ENCODE measurements at regions not wholly inside any gene's neighbourhood (a gene's known extent, or its start where the extent isn't known, plus 50 kb on each side); places are given as distances from the start of the nearest gene placed in this dataset.
A peak's percentile ranks its signal among the peaks of the same experiment; 100 is the strongest.

GRCh38 chr15:54816401-54816800 is 380.3 kb downstream of the RSL24D1 start:
- no peak for DNase-seq (ENCODE audit: low read depth, low spot score)
- Histone ChIP-seq H3K36me3 (ENCODE audit: control insufficient read depth, insufficient read depth, low read length) (no peaks in the 10 kb centered on the region), H3K4me3 (ENCODE audit: low read length) (no peak overlapping the region), H3K4me1 (ENCODE audit: control insufficient read depth, insufficient read depth, low read length) (no peaks in the 10 kb centered on the region), H3K27ac (ENCODE audit: low read length) (no peak overlapping the region), H3K9me3 (ENCODE audit: control insufficient read depth, insufficient read depth, low read length) (no peaks in the 10 kb centered on the region), H3K27me3 (ENCODE audit: control insufficient read depth, insufficient read depth, low read length) (no peaks in the 10 kb centered on the region)
- no CpG with 5 or more reads among the region's 1 CpG for WGBS (ENCODE audit: insufficient coverage, insufficient read length)

- no peak overlapping the region for H3K27ac ChIP-seq (ENCODE audit: low read length)
- H3K27me3 ChIP-seq (ENCODE audit: control insufficient read depth, insufficient read depth, low read length), result no peaks in the 10 kb centered on the region
- DNase-seq (ENCODE audit: low read depth, low spot score), result no peak
- WGBS (ENCODE audit: insufficient coverage, insufficient read length), result no CpG with 5 or more reads among the region's 4 CpGs
- no peaks in the 10 kb centered on the region for H3K36me3 ChIP-seq (ENCODE audit: control insufficient read depth, insufficient read depth, low read length)
- no peaks in the 10 kb centered on the region for H3K4me1 ChIP-seq (ENCODE audit: control insufficient read depth, insufficient read depth, low read length)
- H3K9me3 ChIP-seq (ENCODE audit: control insufficient read depth, insufficient read depth, low read length), result no peaks in the 10 kb centered on the region
- no peak overlapping the region for H3K4me3 ChIP-seq (ENCODE audit: low read length)
Observed at GRCh38 chr15:54815556-54815955, 381.2 kb downstream of the RSL24D1 start.

- DNase-seq (ENCODE audit: low read depth, low spot score), result no peak
- H3K4me1 ChIP-seq (ENCODE audit: control insufficient read depth, insufficient read depth, low read length), result no peaks in the 10 kb centered on the region
- no peaks in the 10 kb centered on the region for H3K27me3 ChIP-seq (ENCODE audit: control insufficient read depth, insufficient read depth, low read length)
- H3K4me3 ChIP-seq (ENCODE audit: low read length), result no peak overlapping the region
- H3K27ac ChIP-seq (ENCODE audit: low read length), result no peak overlapping the region
- H3K36me3 ChIP-seq (ENCODE audit: control insufficient read depth, insufficient read depth, low read length), result no peaks in the 10 kb centered on the region
- no peaks in the 10 kb centered on the region for H3K9me3 ChIP-seq (ENCODE audit: control insufficient read depth, insufficient read depth, low read length)
Observed at GRCh38 chr15:54812383-54812782, 384.4 kb downstream of the RSL24D1 start.

- H3K36me3 ChIP-seq (ENCODE audit: control insufficient read depth, insufficient read depth, low read length), result no peaks in the 10 kb centered on the region
- H3K4me1 ChIP-seq (ENCODE audit: control insufficient read depth, insufficient read depth, low read length), result no peaks in the 10 kb centered on the region
- no peaks in the 10 kb centered on the region for H3K27me3 ChIP-seq (ENCODE audit: control insufficient read depth, insufficient read depth, low read length)
- no peaks in the 10 kb centered on the region for H3K9me3 ChIP-seq (ENCODE audit: control insufficient read depth, insufficient read depth, low read length)
- DNase-seq (ENCODE audit: low read depth, low spot score), result no peak
- no peak overlapping the region for H3K4me3 ChIP-seq (ENCODE audit: low read length)
- H3K27ac ChIP-seq (ENCODE audit: low read length), result no peak overlapping the region
Observed at GRCh38 chr15:54810496-54810895, 386.2 kb downstream of the RSL24D1 start.

GRCh38 chr15:54810031-54810430 is 386.7 kb downstream of the RSL24D1 start:
- no peaks in the 10 kb centered on the region for H3K4me1 ChIP-seq (ENCODE audit: control insufficient read depth, insufficient read depth, low read length)

GRCh38 chr15:54808321-54808720 is 388.4 kb downstream of the RSL24D1 start:
- Histone ChIP-seq H3K36me3 (ENCODE audit: control insufficient read depth, insufficient read depth, low read length) (no peaks in the 10 kb centered on the region), H3K27ac (ENCODE audit: low read length) (no peak overlapping the region), H3K4me1 (ENCODE audit: control insufficient read depth, insufficient read depth, low read length) (no peaks in the 10 kb centered on the region), H3K4me3 (ENCODE audit: low read length) (no peak overlapping the region), H3K27me3 (ENCODE audit: control insufficient read depth, insufficient read depth, low read length) (no peaks in the 10 kb centered on the region), H3K9me3 (ENCODE audit: control insufficient read depth, insufficient read depth, low read length) (no peaks in the 10 kb centered on the region)
- WGBS (ENCODE audit: insufficient coverage, insufficient read length), result no CpG with 5 or more reads among the region's 3 CpGs
- no peak for DNase-seq (ENCODE audit: low read depth, low spot score)

More at GRCh38 chr15:54810031-54810430, 386.7 kb downstream of the RSL24D1 start:
- Histone ChIP-seq H3K27me3 (ENCODE audit: control insufficient read depth, insufficient read depth, low read length) (no peaks in the 10 kb centered on the region), H3K36me3 (ENCODE audit: control insufficient read depth, insufficient read depth, low read length) (no peaks in the 10 kb centered on the region), H3K4me3 (ENCODE audit: low read length) (no peak overlapping the region), H3K27ac (ENCODE audit: low read length) (no peak overlapping the region), H3K9me3 (ENCODE audit: control insufficient read depth, insufficient read depth, low read length) (no peaks in the 10 kb centered on the region)
- no CpG with 5 or more reads among the region's 2 CpGs for WGBS (ENCODE audit: insufficient coverage, insufficient read length)
- no peak for DNase-seq (ENCODE audit: low read depth, low spot score)

- no peaks in the 10 kb centered on the region for H3K9me3 ChIP-seq (ENCODE audit: control insufficient read depth, insufficient read depth, low read length)
- no CpG with 5 or more reads among the region's 1 CpG for WGBS (ENCODE audit: insufficient coverage, insufficient read length)
- no peak overlapping the region for H3K27ac ChIP-seq (ENCODE audit: low read length)
- no peaks in the 10 kb centered on the region for H3K27me3 ChIP-seq (ENCODE audit: control insufficient read depth, insufficient read depth, low read length)
- no peaks in the 10 kb centered on the region for H3K4me1 ChIP-seq (ENCODE audit: control insufficient read depth, insufficient read depth, low read length)
- no peak overlapping the region for H3K4me3 ChIP-seq (ENCODE audit: low read length)
- no peak for DNase-seq (ENCODE audit: low read depth, low spot score)
- no peaks in the 10 kb centered on the region for H3K36me3 ChIP-seq (ENCODE audit: control insufficient read depth, insufficient read depth, low read length)
Observed at GRCh38 chr15:54803987-54804386, 392.8 kb downstream of the RSL24D1 start.

GRCh38 chr15:54803134-54803808 is 393.5 kb downstream of the RSL24D1 start:
- DNase-seq (ENCODE audit: low read depth, low spot score), result no peak
- Histone ChIP-seq H3K9me3 (ENCODE audit: control insufficient read depth, insufficient read depth, low read length) (no peaks in the 10 kb centered on the region), H3K27me3 (ENCODE audit: control insufficient read depth, insufficient read depth, low read length) (no peaks in the 10 kb centered on the region), H3K4me3 (ENCODE audit: low read length) (no peak overlapping the region), H3K36me3 (ENCODE audit: control insufficient read depth, insufficient read depth, low read length) (no peaks in the 10 kb centered on the region), H3K4me1 (ENCODE audit: control insufficient read depth, insufficient read depth, low read length) (no peaks in the 10 kb centered on the region), H3K27ac (ENCODE audit: low read length) (no peak overlapping the region)
- WGBS (ENCODE audit: insufficient coverage, insufficient read length), result no CpG with 5 or more reads among the region's 4 CpGs

GRCh38 chr15:54792526-54792925 is 404.2 kb downstream of the RSL24D1 start:
- peaks cover 2% of the 10 kb centered on the region; the same call in 1 of the 2 replicates for H3K4me1 ChIP-seq (ENCODE audit: control insufficient read depth, insufficient read depth, low read length)
- DNase-seq (ENCODE audit: low read depth, low spot score), result peak; percentile 7
- WGBS (ENCODE audit: insufficient coverage, insufficient read length), result no CpG with 5 or more reads among the region's 1 CpG

GRCh38 chr15:54790693-54791092 is 406.0 kb downstream of the RSL24D1 start:
- Histone ChIP-seq H3K4me1 (ENCODE audit: control insufficient read depth, insufficient read depth, low read length) (peaks cover 2% of the 10 kb centered on the region; the same call in 1 of the 2 replicates), H3K9me3 (ENCODE audit: control insufficient read depth, insufficient read depth, low read length) (no peaks in the 10 kb centered on the region), H3K4me3 (ENCODE audit: low read length) (no peak overlapping the region), H3K27me3 (ENCODE audit: control insufficient read depth, insufficient read depth, low read length) (no peaks in the 10 kb centered on the region), H3K27ac (ENCODE audit: low read length) (no peak overlapping the region), H3K36me3 (ENCODE audit: control insufficient read depth, insufficient read depth, low read length) (no peaks in the 10 kb centered on the region)
- DNase-seq (ENCODE audit: low read depth, low spot score), result no peak
- WGBS (ENCODE audit: insufficient coverage, insufficient read length), result no CpG with 5 or more reads among the region's 1 CpG

More at GRCh38 chr15:54792526-54792925, 404.2 kb downstream of the RSL24D1 start:
- H3K4me3 ChIP-seq (ENCODE audit: low read length), result no peak overlapping the region
- no peaks in the 10 kb centered on the region for H3K9me3 ChIP-seq (ENCODE audit: control insufficient read depth, insufficient read depth, low read length)
- H3K27me3 ChIP-seq (ENCODE audit: control insufficient read depth, insufficient read depth, low read length), result no peaks in the 10 kb centered on the region
- H3K27ac ChIP-seq (ENCODE audit: low read length), result no peak overlapping the region
- no peaks in the 10 kb centered on the region for H3K36me3 ChIP-seq (ENCODE audit: control insufficient read depth, insufficient read depth, low read length)

- peaks cover 2% of the 10 kb centered on the region; the same call in 1 of the 2 replicates for H3K4me1 ChIP-seq (ENCODE audit: control insufficient read depth, insufficient read depth, low read length)
- WGBS (ENCODE audit: insufficient coverage, insufficient read length), result no CpG with 5 or more reads among the region's 2 CpGs
- no peak for DNase-seq (ENCODE audit: low read depth, low spot score)
- no peak overlapping the region for H3K27ac ChIP-seq (ENCODE audit: low read length)
- no peaks in the 10 kb centered on the region for H3K9me3 ChIP-seq (ENCODE audit: control insufficient read depth, insufficient read depth, low read length)
- no peaks in the 10 kb centered on the region for H3K27me3 ChIP-seq (ENCODE audit: control insufficient read depth, insufficient read depth, low read length)
- H3K4me3 ChIP-seq (ENCODE audit: low read length), result no peak overlapping the region
- H3K36me3 ChIP-seq (ENCODE audit: control insufficient read depth, insufficient read depth, low read length), result no peaks in the 10 kb centered on the region
Observed at GRCh38 chr15:54789376-54789775, 407.4 kb downstream of the RSL24D1 start.
